HG03354 (cell line): ENCODE measurements at regions not wholly inside any gene's neighbourhood (a gene's known extent, or its start where the extent isn't known, plus 50 kb on each side); places are given as distances from the start of the nearest gene placed in this dataset.
"Not testable (repeated sequence)": the region's sequence is repeated elsewhere in the genome, so short reads cannot be mapped to it uniquely, and the experiment has no call there.

ENCODE experiments used
- ATAC-seq: cut with Tn5 transposase; IDR thresholded peaks from one replicate; pipeline ENCODE4 v1.9.1; 2021; ENCODE audit warnings: mild to moderate bottlenecking; ENCODE audit not compliant: unreplicated experiment, poor library complexity, severe bottlenecking

GRCh38 chr7:96562966-96563365, 146.7 kb downstream of the SEM1 start:
- ATAC-seq, result no peak

GRCh38 chr7:96562458-96562857, 147.2 kb downstream of the SEM1 start:
- no peak for ATAC-seq

GRCh38 chr7:96561892-96562291, 147.8 kb downstream of the SEM1 start:
- ATAC-seq, result no peak

DNA sequence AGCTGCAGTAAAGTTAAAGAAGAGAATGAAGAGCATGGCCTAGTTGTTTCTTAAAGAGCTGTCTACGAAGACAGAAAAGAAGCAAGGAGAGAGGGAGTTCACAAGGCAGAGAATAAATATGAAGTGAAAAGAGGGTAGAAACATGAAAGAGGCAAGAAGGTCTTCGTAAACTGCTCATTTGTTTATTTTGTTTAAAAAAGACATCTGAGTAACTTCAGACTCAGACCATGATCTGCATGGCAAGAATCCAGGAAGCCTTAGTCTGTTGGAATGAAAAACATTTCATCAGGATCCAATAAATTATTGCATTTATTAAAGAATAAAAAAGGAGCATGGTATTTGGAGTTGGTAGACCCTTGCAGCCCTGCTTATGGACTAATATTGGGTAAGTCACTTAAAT, 151.1 kb downstream of the SEM1 start:
- ATAC-seq, result no peak

- no peak for ATAC-seq
These were observed 151.6 kb downstream of the SEM1 start for GRCh38 chr7:96558093-96558492.

- ATAC-seq, result not testable (repeated sequence)
These were observed 152.0 kb downstream of the SEM1 start for GRCh38 chr7:96557598-96557997.

DNA sequence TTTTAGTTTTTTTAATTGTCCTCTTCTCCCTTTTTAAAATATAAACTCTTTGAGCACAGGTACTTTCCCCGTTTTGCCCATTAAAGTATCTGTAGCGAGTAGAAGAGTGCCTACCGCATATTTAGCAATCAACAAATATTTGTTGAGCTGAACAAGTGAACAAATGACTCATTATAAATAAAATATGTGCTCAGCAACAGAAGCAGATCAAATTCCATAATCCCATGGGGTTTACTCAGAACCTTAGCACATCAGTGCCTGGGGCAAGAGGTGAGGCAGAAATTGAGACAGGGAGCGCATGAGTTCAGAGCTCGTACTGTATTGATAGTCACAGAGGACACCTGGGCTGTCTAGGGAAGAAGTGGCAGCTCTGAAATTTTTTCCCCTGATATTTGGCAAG, 161.0 kb downstream of the SEM1 start:
- ATAC-seq, result no peak

- ATAC-seq, result no peak
These were observed 162.3 kb downstream of the SEM1 start for GRCh38 chr7:96547371-96547811.

DNA sequence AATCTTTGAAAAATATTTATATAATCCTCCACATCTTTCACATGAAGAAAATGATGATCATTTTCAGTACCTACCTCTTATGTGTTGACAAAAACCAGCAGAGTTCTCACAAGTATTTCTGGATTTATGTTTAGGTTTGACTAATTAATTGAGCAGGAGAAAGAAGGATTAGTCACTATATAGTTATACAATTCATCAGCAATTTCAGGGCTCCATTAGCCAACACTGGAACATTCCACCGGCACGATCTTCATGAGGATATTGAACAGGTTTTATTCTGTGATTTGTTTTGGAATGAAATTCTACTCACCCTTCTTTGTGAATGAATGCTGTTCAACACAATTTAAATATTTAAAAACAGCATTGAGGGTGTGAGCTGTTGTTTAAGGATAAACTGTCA, 163.2 kb downstream of the SEM1 start:
- no peak for ATAC-seq

DNA sequence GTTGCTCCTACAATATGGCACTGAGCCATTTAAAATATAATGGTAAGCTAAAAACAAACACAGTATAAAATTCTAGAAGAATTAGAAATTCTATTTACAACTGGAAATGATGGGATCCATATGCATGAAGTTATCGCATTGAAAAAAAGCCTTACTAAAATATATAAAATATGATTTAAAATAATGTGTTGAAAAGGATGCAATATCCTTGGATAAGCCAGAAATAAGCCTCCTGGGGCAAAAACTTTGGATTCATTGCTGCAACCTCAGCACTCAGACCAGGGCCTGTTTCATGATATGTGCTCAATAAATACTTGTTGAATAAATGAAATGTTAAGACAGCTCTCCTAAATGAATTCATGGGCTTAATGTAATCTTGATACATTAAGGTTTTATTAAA, 170.2 kb downstream of the SEM1 start:
- ATAC-seq, result no peak

DNA sequence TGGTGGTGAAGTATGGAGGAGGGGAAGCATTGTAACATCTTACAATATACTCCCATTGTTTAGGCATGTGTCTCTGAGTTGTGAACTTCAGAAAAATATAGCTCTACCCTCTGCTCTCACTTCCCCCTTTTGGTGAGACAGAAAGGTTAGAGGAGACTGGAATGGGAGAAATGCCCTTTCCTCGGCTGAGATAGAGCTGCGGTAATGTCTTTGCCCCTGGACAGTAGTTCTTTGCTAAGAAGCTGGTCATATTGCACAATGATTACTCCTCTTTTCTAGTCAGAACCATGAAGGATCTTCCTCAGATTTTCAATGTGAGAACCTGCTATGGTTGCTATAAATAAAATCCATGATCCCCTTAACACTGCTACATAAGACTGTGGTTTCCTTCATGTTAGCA, 171.0 kb downstream of the SEM1 start:
- ATAC-seq, result no peak

DNA sequence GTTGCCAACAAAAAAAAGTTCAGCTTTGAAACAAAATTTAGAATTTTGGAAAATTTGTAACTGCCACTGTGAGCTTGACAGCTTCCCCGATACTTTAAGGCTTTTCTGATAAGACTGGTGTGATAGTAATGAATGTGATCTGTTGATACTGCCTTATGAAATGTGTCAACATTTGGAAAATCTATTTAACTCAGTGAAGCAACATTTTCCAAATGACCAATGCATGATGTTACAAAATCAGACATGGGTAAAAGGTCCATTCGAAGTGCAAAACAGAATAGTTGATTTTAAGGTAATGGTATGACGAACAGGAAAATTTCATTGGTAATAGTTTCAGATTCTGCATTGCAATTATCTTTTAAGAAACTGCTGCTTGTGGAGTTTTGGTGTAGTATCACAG, 175.4 kb downstream of the SEM1 start:
- ATAC-seq, result no peak

DNA sequence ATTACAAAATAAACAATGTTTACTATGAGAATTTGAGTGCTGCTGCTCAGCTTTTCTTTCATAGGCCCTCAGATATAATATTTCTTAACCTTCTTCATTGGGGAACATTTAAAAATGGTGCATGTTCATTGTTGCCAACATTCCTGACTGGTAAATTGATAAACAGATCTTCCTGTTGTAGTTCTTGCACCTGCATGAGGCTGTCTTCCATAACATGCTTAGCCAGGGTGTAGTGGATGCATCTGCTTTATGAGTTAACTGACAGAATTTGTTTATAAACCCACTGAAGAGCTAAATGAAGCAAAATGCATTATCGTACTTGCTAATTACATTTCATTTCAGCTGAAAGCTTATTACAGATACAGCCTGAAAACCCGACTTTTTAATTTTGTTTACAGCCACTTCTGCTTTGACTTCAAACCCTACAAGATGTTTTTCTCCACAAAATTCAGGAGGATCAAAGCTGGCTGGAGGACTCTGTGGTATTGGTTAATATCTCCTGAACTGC, 177.2 kb downstream of the SEM1 start:
- ATAC-seq, result no peak

- no peak for ATAC-seq
These were observed 178.3 kb downstream of the SEM1 start for GRCh38 chr7:96531331-96531730.

DNA sequence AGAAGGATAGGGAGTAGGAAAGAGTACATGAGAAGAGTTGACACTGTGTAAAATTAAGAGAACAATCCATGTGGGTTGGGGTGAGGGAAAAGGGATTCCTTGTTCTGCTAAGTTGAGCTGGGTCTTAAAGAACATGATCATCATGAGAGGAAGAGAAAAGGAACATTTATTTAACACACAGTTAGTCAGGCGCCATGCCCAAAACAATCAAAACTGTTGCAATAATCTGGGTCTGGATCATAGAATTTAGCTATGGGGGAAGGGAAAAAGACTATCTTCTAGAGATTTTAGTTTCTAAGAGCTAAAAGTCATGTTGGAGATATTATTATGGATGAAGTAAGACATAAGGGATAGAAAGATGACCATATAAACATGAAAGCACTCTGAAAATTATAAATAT, 178.9 kb downstream of the SEM1 start:
- ATAC-seq, result no peak

DNA sequence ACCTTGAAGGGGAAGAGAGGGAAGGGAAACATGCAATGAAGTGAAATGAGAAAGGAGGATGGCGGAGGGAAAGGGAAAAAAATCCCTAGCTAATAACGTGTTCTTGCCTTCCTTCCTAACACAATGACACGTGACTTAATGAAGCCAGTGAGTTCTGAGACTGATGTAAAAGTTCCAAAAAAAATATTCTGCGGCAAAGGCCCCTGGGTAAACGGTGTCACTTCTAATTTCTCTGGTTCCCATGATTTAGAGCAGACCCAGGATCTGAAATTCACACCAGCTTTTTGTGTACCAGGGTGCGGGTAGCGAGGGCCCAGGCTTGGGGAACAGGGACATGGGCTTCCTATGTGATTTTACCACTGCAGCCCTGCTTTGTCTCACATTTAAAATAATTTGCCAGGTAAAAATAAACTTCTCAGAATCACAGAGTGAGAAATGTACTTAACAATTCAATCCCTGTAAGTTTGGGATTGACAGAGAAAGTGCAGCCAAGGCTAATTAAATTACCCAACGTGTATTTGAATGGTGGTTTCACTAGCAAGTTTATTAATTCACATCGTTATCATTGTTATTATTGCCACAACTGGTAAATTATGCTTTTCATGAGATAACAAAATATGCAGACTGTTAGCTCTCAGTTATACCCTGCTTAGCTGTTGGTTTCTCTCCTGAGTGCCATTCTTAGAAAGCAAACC, 182.4 kb downstream of the SEM1 start:
- ATAC-seq, result no peak

DNA sequence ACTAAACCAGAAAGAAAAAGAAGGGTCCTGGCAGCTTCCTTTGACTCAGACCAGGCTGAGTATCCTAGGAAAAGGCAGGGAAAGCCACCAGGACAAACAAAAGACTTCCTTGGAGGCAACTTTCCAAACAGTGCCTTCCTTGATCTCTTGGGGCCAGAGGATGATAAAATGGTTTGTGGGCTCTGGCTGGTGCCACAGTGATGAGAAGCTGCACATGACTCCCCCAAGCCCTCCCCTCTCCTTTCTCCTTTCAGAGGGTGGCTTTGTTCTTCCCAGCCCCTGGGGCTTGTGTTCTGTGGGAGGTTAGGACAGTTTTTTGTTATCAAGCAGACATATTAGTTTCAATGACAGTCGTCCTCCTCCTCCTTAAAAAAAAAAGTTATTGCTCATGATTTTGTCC, 183.2 kb downstream of the SEM1 start:
- no peak for ATAC-seq

- ATAC-seq, result no peak
These were observed 188.4 kb downstream of the SEM1 start for GRCh38 chr7:96521068-96521894.

DNA sequence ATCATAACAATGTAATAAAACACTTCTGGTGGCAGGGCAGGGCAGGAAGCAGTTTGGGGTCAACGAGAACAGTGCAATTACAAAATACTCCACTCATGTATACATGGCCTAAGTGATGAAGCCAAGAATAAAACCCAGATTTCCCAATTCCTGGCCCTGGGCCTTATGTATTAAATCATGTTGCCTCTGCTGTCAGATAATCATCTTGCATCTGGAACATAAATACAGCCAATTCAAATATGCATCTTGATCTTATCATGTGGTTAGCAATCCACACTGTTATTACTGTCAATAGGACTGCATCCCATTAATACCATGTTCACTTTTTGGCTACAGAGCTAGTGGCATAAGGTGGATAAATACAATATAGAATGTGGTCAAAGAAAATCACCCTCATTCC, 186.5 kb upstream of the SLC25A13 start:
- no peak for ATAC-seq

DNA sequence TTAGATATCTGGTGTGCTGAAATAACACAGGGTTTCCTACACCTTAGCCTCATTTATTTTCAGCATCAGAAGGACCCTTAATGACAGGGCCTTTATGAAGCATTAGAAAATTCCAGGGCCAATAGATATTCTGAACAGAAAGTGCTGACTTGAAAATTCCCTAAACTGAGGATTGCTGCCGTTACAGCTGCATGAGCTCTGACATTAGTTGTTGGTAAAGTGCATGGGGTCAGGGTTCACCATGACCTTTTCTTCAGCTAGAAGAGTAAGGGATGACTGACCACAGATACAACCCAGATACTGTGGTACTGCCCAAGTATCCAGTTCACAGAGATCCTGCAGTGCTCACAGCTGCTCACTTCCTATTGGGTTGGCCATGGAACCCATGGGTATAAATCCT, 181.7 kb upstream of the SLC25A13 start:
- no peak for ATAC-seq

DNA sequence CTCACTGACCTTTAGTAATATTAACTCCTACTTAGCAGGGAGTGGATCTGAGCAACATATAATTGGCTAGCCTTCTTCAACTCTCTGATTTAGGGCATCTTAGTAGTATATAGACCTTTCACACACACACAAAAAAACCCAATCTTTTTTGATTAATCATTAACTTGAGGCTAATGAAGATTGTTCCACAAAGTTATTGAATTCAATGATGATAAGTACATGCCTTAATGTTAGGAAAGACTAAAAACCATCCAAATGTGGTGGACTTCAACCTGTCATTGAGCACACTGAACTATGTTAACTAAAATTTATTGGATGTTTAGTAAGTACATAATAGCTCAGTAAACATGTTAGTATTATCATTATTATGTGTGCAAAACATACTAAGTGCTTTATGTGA, 179.4 kb upstream of the SLC25A13 start:
- ATAC-seq, result no peak
